ENCODE measurements at regions not wholly inside any gene's neighbourhood (a gene's known extent, or its start where the extent isn't known, plus 50 kb on each side); places are given as distances from the start of the nearest gene placed in this dataset.

- TF ChIP-seq CTCF (tag by site-specific recombination; IDR thresholded peaks at IDR 0.05), result no peak
- no peak for TF ChIP-seq ZNF157 (tag by site-specific recombination; IDR thresholded peaks at IDR 0.05)
- no peak for TF ChIP-seq ZNF791 (tag by site-specific recombination; IDR thresholded peaks at IDR 0.05)
- no peak for TF ChIP-seq ZNF776 (tag by site-specific recombination; IDR thresholded peaks at IDR 0.05; ENCODE audit: borderline replicate concordance)
- TF ChIP-seq ZSCAN18 (tag by site-specific recombination; IDR thresholded peaks at IDR 0.05), result no peak
- TF ChIP-seq ZBTB1 (tag by site-specific recombination; IDR thresholded peaks at IDR 0.05), result no peak
- no peak for TF ChIP-seq AEBP2 (tag by site-specific recombination; IDR thresholded peaks at IDR 0.05; ENCODE audit: borderline replicate concordance)
Measured at GRCh38 chr18:54672109-54672508, 81.1 kb downstream of the DYNAP start.
